Right renal cortex interstitium (tissue), 3 donors: ENCODE measurements at regions not wholly inside any gene's neighbourhood (a gene's known extent, or its start where the extent isn't known, plus 50 kb on each side); places are given as distances from the start of the nearest gene placed in this dataset.

Source experiments
- DNase-seq, 3 donors: peaks; one replicate each; pipeline ENCODE4 v3.0.0-alpha.2; 2013; ENCODE audit warnings: low read depth in 3 of 3, low spot score in 2 of 3

DNA sequence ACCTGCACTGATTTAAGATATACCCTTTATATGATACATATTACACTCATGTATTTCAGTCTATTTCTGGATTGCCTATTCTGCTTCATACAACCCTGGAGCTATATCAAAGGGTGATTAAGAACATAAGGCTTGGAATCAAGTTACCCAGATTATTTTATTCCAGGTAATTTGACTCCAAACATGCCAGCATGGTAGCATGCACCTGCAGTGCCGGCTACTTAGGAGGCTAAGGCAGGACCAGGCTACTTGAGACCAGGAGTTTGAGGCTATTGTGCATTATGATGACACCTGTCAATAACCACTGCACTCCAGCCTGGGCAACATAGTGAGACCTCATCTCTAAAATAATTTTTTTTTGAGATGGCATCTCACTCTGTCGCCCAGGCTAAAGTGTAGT, 50.4 kb upstream of the NEO1 start:
- no peak for DNase-seq

DNA sequence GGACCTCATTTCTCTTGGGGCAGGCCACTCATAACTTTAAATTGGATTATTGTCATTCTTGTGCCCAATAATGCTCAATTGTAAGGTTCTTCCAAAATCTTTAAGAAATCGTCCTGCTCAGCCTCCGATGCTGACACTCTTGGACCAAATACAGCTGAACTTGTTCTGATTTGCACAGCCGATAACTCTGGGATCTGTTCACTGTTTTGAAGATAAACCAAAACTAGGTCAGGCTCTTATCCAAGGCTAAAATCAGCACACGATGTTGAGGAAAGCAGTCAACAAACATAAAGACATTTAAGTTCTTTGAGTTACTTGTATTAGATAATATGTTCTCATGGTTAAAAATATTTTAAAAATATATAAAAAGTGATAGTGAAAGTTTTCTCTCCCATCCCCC, 52.0 kb upstream of the NEO1 start:
- DNase-seq, result no peak

DNA sequence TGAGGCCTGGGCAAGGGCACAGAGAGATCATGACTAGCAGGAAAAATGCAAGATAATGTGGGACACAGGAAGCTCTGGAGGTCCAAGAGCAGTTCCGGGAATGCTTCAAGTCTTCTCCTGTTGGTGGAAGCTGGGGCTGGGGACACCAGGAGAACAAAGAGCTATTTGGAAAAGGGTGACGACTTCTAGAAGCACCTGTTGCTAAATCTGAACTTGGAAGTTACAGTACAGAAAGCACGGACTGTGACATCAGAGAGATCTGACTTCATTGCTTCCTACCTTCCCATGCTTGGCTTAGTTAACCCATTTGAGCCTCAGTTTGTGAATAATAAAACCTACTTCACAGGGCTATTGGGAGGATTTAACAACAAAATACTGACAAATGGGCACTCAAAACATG, 52.7 kb upstream of the NEO1 start:
- no peak for DNase-seq

DNA sequence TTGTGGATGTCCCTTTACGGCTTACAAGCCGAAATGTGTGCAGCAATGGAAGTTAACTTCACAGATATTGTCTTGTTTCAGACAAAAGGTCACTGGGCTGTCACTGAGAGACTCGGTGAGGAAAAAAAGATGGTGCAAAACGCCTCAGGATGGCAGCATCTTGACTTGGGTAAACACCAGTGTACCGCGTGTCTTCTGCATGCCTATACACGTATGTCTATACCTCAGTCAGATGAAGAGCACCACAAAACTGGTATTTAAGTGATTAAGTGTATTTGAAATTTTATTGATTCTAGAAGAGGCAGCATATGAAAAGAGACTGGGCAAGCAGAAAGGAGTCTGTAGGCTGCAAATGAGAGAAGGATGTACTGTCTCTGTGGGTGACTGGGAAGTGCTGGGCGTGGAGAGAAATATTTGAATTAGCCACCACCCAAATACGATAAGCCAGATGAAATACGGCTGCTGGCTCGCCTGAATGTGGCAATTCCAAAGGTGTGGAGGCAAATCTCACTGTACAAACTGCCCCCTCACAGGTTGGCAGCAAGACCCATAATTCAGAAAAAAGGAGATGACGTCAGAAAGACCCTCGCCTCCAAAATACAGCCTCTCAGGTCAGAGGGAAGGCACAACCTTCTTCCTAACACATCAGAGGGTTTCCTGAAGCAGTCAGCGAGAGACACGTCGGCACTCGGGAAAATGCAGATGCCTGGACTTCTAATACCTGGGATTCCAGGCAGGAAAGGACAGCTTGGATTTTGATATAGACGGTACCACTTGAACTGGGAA, 53.4 kb upstream of the NEO1 start:
- no peak for DNase-seq

DNA sequence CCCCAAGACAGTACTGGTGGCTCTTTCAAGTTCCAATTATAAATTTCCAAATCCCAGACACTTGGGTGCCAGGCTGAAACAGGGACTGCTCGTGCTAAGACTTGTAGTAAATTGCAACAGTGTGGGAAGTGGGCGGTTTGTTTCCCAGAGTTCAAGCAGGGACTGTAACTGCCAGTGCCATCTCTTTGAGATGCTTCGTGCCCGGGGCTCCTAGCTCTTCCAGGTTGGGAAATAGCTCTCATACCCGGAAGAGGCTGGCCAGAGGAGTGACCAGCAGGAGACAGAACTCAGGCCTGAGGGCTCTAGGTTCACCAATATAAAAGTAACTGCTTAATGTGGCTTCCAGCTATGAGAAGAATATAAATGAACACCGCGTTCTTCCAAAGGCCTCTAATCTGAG, 54.0 kb upstream of the NEO1 start:
- no peak for DNase-seq

DNA sequence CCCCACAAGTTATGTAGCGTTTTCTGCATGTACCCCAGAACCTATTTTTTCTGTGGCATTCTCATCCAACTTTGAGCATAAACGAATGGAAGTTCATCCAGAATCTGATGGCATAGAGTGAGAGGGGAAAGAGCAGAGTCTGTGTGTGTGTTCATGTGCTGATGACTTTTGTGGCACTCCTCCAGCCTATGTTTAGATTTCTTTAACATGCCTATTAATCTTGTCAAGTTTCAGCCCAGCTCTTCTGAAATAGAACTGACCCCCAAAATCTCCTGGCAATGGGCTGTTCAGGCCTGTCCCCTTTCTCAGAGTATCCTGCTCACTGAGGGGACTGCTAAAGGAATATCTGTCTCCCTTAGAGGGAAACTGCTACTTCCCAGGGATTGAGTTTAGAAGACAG, 56.4 kb upstream of the NEO1 start:
- DNase-seq, result no peak

DNA sequence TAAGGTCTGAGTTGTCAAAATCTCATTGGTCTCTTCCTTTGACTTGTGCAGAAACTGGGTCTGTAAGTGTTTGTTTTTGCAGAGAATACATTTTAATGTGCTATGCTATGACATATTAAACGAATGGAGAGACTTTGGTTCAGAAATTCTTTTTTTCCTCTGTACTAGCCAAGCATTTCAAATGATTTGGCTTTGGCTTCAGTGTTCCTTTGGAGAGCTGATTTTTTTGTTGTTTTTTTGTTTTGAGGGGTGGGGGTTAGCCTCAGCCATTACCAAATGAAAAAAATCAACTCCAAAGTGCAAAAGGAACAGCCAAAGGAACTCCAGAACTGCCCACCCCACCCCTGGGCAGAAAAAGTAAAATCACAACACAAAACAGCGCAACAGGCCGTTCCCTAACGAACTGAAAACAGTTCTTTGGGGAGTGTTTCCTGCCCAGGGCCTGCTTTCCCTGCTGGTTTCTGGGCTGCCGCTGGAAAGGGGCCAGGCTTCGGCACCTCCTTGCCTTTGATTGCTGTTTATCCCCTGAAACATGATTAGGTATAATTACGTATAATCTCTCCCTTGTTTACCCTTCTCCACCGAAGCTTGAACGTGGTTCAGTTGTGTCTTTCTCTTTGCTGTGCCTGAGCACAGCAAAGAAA, 57.6 kb upstream of the NEO1 start:
- DNase-seq, result no peak

DNA sequence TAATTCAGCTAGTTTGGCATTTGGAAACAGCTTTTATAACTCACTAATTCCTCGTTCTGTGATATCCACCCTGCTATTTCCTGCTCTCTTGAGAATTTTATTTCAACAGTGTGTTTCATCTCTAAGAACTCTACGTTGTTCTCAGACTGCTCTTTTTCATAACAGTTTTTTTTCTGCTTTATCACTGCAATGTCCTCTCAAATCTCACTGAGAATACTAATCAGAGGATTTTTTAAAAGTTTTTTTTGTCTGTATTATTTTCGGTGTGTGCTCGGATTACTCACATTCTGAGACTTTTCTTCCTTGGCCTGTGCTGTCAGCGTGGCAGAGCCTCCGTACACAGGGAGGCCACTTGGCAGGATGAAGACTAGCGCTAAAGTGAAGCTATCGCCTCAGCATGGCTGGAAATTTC, 59.4 kb upstream of the NEO1 start:
- DNase-seq, result no peak

DNA sequence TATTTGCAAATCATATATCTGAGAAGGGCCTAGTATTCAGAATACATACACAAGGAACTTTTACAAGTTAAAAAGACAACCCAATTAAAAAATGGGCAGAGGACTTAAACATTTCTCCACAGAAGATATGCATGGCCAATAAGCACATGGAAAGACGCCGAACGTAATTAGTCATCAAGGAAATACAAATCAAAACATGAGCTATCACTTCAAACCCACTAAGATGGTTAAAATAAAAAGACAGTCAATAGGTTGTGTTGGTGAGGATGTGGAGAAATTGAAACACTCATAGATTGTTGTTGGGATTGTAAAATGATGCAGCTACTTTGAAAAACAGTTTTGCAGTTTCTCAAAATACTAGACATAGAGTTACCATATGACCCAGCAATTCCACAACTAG, 61.2 kb upstream of the NEO1 start:
- no peak for DNase-seq

DNA sequence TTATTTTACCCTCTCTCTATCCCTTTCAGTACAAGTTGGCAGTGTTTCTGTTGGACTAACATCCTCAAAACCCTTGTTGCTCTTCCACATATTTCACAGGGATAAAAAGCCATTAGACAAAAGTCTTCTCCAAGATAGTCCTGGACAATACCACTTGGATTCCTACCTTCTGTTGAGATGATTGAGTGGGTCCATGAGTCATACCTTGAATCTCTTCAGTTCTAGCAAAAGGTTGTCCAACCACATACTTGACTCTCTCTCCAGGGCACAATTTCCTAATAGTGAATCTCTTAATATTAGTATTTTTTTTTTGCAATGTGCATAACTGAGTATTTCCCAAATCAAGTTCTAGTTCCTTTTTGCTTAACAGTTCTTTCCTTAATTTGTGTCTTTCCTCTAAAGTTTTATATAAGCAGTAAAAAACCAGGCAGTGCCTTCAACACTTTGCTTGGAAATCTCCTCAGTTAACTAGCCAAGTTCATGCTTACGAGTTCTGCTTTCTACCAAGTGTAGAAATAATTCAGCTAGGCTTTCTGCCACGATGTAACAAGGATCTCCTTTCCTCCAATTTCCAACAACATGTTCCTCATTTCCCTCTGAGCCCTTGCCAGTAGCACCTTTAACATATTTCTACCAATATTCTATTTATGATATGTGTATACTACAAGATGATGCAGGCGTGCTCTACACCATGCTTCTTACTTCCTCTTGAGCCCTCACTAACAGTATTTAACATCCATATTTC, 68.3 kb upstream of the NEO1 start:
- no peak for DNase-seq

DNA sequence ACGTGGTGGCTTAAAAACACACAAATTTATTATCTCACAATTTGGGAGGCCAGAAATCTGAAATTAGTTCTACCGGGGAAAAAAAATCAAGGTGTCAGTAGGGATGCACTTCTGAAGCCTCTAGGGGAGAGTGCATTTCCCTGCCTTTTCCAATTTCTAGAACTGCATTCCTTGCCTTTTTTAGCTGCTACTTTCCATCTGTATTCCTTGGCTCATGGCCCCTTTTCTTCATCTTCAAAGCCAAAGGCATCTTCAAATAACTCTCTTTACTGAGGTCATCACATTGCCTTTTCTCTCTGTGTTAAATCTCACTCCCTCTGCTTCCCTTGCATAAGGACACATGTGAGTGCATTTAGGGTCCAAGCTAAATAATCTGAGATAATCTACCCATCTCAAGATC, 69.5 kb upstream of the NEO1 start:
- DNase-seq, result no peak

DNA sequence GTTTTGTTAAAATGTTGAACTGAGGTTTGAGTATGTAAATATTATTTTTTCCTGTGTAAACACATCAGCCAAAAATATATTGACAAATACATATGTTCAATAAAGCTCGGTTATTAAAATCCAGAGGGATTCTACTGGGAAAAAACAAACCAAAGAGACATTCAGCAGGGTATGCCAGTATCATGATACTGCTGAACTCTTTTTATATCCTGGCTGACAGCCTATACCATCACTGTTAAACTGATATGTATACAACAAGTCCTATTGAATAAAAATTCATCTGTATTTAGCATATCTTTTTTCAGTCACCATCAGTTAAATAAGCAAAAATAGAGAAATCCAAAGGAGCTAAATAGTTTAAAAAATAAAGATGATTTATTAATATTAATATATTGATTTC, 71.6 kb upstream of the NEO1 start:
- DNase-seq, result no peak

DNA sequence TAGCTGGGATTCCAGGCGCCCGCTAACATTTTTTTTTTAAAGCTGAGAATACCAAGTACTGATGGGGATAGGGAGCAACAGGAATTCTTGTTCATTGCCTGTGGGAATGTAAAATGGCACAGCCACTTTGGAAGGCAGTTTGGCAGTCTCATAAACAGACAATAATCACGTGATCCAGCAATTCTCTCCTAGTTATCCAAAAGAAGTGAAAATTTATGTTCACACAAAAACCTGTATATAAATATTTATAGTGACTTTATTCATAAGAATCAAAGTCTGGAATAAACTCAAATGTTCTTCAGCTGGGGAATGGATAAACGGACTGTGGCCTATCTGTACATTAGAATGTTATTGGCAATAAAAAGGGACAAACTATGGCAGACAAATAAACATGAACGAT, 72.5 kb upstream of the NEO1 start:
- no peak for DNase-seq

DNA sequence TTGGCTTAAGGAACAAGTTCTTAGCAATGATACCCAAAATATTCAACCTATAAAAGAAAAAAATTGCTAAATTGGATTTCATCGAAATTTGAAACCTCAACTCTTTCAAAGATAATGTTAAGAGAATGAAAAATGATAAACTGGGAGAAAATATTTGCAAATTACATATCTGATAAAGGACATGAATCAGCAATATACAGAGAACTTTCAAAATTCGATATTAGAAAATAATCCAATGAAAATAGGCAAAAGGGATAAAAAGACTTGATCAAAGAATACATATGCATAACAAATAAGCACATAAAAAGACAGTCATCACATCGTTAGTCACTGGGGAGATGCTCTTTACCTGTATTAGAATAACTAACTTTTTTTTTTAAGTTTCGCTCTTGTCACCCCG, 73.0 kb upstream of the NEO1 start:
- DNase-seq, result no peak

DNA sequence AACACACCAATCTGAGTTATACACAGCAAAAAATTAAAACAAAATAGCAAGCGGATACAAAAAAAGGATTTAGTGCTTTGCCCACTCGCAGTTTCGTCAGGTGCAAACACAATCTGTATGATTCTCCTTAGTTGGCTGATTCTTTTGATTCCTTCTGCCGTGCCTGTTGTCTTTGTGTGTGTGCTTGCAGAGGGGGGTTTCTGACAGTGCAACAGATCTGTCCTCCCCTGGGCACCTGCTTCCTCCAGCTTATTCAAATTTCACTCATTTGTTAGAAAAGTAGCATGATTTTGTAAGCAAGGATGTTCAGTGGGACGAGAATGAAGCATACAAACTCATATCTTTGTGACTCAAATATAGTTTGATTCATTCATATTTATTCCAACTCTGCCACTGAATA, 74.0 kb upstream of the NEO1 start:
- DNase-seq, result no peak

DNA sequence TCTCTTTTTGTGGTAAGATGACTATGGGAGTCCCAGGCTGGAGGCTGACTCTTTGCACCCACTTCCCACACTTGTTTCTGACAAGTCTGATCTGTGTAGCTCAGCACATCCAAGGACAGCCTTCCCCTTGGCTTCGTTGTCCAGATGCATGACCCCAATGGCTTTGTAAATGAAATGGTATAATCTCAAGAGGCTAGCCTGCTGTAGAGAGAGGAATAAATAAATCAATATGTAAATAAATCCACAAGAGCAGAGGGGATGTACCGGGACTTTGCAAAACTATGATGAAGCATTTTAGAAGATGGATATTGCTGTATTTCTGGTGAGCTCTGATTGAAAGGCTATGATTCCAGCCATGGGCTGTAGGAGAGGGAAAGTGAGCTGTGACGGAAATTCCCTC, 79.9 kb upstream of the NEO1 start:
- DNase-seq, result no peak

DNA sequence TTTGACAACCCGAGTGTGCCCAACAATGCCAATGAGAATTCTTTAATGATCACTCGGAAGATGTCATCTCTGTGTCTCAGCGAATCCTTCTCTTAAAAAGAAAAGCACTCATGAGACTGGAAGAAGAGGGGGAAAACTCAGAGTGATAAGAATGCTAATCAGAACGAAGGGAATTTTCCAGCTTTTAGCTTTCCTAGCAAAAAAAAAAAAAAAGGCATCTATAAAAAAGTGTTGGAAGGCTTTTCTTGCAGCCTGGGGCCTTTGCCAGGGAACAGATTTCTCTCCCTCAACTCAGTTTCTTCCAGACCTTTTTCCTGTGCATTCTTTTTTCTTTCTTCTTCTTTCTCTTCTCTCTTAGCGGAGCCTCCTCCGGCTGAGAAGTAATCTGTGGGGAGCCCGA, 80.5 kb upstream of the NEO1 start:
- no peak for DNase-seq

DNA sequence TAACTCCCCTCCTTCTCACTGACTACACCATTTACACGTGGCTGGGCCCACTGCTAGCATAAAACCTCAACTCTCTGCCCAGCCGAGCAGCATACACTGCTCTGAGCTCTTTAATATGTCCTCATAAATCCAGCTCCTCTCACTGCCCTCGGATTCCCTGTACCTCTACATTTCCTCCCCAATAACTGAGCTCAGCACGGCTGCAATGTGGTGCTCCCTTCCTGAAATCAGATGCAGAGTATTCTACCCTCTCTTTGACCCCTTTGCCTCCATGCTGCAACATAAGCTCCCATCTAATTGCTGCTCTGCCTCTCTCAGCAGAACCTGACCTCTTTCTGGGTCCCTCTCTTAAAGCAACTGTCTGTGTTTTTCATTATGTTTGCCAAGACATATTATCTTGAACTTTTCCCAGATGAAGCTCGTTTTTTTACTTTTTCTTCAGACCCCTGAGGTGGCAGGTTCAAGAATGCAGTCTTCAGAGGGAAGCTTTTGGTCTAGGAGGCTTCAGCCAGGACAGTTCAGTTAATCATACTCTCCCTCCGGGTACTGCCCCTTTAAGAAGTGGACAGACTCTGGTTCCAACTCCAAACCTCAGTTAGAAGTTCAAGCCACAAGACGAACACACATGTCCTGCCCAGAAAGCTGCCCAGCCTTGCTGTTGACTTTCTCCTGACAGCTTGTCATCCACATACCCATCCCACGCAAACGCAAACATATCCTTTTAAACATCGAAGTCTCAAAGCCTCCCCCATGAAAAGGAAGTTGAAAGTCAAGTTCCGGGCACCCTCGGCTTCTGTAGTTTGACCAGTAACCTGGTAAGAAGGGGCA, 81.1 kb upstream of the NEO1 start:
- no peak for DNase-seq

DNA sequence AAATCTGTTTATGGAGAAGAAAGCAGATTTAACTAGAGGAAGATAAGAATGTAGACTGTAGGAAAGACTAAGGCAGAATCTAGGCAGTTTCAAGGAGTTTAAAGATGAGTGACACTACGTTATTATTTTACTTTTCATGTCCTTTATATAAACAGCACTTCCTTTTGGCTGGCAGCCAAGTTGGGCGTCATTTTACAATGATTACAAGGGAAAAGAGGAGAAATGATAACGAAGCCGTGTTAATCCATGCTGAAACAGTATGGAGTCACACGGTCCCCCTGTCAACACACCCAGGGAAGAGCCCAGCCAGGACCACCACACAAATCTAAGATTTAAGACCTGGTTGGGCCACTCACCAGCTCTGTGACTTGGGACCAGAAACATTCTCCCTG, 83.7 kb upstream of the NEO1 start:
- DNase-seq, result no peak

DNA sequence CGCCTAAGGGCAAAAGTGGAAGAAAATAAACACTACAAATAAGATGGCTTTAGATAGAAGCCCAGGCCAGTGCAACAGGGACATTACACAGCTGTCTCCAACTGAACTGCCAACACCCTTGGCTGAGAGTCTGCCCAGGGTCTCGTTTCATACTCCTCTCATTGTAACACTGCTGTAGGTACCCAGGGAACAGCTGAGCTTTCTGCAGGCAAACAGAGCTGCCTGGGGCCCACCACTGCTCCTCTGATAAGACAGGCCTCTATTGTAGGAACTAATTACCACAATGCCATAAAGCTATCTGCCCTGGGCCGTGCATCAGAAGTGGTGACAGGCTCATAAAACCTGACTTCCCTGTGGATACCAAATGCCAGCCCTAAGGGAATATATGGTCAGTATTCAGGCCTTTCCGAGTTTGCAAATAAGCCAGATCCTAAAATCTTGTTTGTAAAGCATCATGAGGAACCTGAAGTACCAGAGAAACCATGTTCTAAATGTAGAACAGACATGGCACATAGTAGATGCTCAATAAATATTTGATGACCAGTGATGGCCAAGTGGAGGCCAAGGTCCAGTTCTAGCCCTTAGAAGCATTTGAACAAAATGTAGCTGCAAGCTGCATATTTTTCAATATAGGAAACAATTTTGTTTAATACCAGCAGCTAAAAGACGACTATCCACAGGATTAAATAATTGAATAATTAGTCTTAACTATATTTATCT, 84.3 kb upstream of the NEO1 start:
- no peak for DNase-seq

DNA sequence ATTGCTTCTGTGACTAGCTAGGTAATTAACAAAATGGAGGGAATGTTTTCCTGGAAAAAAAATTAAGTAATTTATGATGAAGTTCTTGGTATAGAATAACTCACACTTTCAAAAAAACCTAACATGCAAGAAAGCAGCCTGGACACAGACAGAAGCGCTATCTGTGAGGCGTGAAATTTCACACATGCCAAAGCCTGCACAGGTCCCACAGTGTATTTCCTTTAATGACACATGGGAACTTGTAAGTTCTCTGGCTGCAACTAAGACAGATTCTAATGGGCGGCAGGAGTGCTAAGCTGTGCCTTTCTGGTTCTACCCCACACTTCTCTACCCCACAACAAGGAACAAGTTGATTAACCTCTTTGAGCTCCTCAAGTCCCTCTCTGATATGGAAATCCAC, 84.9 kb upstream of the NEO1 start:
- no peak for DNase-seq
